HG03066 (cell line): ENCODE measurements at regions not wholly inside any gene's neighbourhood (a gene's known extent, or its start where the extent isn't known, plus 50 kb on each side); places are given as distances from the start of the nearest gene placed in this dataset.

Experiments used
- ATAC-seq: cut with Tn5 transposase; IDR thresholded peaks from one replicate; pipeline ENCODE4 v1.9.1; 2021; ENCODE audit warnings: low read depth; ENCODE audit not compliant: unreplicated experiment

DNA sequence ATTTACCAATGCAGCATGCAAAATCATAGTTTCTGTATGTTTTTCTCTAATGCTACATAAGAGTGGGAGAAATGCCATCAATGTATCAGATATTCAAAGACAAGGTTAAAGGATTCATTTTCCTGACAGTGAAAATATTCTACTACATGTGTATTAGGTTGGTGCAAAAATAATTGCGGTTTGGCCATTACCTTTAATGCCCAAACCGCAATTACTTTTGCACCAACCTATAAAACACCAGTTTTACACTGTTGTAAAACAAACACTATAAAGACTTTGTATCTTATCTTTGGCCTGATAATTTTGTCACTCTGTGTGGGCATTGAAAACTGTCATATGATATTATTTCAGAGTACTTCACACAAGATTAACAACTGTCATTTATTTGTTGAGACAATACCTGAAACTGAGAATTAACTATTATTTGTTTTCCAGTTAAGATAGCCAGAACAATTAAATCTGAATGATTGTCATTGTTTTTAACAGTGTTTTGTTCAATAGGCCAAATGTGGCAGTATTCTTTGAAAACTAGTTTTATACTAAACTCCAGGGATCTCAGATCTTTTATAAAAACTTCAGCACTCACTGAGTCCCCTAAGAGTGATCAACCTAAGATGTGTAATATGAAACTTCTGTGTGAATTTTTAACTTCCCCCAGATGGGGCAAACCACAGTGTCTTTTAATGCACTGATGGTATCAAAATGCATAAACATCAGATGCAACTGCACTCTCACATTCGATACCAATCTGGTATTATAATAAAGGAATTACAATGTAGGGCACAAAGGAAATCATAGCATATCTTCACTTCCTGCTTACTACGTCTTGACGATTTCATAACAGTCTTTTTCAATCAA is 53.8 kb upstream of the FBN2 start:
- no peak for ATAC-seq

- ATAC-seq, result no peak
These were observed 58.0 kb upstream of the FBN2 start for GRCh38 chr5:128596071-128596470.

- no peak for ATAC-seq
These were observed 59.1 kb upstream of the FBN2 start for GRCh38 chr5:128597156-128597555.

DNA sequence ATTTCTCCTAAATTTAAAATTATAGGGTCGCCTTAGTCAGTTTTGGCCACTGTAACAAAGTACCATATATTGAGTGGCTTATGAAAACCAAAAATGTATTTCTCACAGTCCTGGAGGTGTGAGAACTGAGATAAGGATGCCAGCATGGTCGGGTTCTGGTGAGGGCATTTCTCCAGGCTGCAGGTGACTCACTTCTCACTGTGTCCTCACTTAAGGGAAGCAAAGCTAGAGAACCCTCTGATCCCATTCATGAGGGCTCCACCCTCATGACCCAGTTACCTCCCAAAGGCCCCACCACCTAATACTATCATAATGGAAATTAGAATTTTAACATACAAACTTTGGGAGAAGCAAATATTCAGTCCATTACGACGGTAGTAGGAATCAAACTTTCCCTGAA is 75.1 kb upstream of the FBN2 start:
- ATAC-seq, result no peak

GRCh38 chr5:128613766-128614165 is 75.7 kb upstream of the FBN2 start:
- ATAC-seq, result no peak

DNA sequence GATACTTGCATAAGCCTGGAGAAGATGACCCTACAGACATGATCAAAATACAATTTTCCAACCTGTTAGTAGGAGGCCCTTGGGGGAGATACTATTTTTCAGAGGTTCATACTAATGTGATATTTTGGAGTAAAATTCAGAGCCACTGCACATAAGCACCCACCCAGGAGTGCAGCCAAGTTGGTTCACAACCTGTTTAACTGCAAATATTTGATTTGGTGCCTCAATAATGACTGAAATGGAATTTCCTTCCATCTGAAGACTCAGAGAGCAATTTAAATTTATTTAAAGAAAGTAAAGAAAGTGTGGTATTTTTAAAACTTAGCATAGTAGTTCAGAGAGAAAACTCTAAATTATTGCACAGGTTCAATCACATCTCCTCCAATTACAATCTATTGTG is 77.5 kb upstream of the FBN2 start:
- ATAC-seq, result no peak

- no peak for ATAC-seq
These were observed 88.6 kb upstream of the FBN2 start for GRCh38 chr5:128626536-128627090.

- ATAC-seq, result no peak
These were observed 89.9 kb upstream of the FBN2 start for GRCh38 chr5:128627939-128628338.

- no peak for ATAC-seq
These were observed 91.1 kb upstream of the FBN2 start for GRCh38 chr5:128629157-128629556.

DNA sequence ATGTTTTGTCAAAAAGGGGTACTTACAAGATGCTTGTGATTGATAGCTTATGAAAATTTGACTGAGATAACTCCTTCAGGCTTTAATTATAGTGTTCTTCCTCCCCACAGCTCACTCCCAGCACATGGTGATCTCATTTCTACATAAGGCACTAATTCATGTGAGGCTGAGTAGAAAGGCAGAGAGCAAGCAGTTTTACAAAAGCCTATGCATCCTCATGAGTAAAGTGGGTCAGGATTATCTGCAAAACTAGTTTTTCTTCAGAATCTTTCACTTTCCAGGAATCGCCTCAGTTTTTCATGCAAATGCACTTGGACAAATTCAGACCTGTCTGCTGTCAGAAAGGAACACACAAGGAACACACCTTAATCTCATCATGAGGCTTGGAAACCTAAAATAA is 92.1 kb upstream of the FBN2 start:
- ATAC-seq, result no peak

- no peak for ATAC-seq
These were observed 93.7 kb upstream of the FBN2 start for GRCh38 chr5:128631771-128632170.

GRCh38 chr5:128632264-128632663 is 94.2 kb upstream of the FBN2 start:
- no peak for ATAC-seq

- ATAC-seq, result no peak
These were observed 95.9 kb upstream of the FBN2 start for GRCh38 chr5:128633901-128634300.

GRCh38 chr5:128635379-128635778 is 97.3 kb upstream of the FBN2 start:
- no peak for ATAC-seq

GRCh38 chr5:128636361-128636760 is 98.3 kb upstream of the FBN2 start:
- no peak for ATAC-seq

- ATAC-seq, result no peak
These were observed 99.0 kb upstream of the FBN2 start for GRCh38 chr5:128637031-128637430.

DNA sequence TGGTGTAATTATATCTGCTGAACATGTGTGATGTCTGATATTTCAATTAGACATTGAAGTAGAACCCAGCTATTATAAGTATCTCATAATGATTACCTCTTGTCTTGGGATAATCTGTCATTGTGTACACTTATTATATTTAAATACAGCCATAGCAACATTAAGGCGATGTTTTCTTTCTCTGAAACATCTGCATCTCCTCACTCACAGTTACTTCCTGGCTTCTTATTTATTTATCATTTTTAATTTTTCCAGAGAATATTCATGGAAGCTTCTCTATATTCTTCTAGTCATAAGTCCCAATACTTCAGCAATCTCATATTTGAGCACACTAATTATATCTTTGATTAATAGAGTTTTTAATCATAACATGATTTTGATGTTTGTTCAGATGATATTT is 103.8 kb upstream of the FBN2 start:
- no peak for ATAC-seq

- ATAC-seq, result no peak
These were observed 106.8 kb upstream of the FBN2 start for GRCh38 chr5:128644863-128645262.

- ATAC-seq, result no peak
These were observed 107.5 kb upstream of the FBN2 start for GRCh38 chr5:128645581-128645980.

GRCh38 chr5:128646176-128646575 is 108.1 kb upstream of the FBN2 start:
- no peak for ATAC-seq

- no peak for ATAC-seq
These were observed 111.1 kb upstream of the FBN2 start for GRCh38 chr5:128649192-128649591.

DNA sequence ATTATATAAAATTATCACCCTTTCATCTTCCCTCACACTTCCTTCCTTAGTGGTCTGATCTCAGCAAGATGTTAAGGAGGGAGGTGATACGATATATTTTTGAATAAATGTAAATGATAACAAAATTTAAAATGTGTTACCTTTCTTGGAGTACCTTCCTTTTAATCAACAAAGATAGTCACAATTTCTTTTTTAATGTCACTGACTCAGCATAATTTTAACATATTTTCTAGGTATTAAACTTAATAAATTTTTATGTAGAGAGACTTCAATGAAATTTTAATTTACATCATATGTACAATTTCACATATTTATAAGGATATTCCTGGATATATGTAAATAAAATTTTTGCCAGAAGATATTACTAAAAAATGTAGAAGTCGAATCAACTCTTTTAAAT is 125.0 kb upstream of the FBN2 start:
- no peak for ATAC-seq
